RWPE1 (cell line): ENCODE measurements at regions not wholly inside any gene's neighbourhood (a gene's known extent, or its start where the extent isn't known, plus 50 kb on each side); places are given as distances from the start of the nearest gene placed in this dataset.

ENCODE experiments used
- CTCF ChIA-PET: fragments of 350-600 bp; sonication (Branson Sonifier 250); formaldehyde crosslinking; extraction: SDS; loops from one replicate; lab custom pipeline; 2021; lab: Yijun Ruan, JAX
- POLR2A ChIA-PET: fragments of 400-600 bp; formaldehyde crosslinking; extraction: SDS; loops from one replicate; lab custom pipeline; 2020; ENCODE audit warnings: antibody characterized with exemption; ENCODE audit not compliant: low non-redundant PET; lab: Yijun Ruan, JAX
- DNase-seq: peaks from one replicate; pipeline ENCODE4 v3.0.0; 2012; ENCODE audit warnings: low spot score
- H3K27ac ChIP-seq: fragments of 450-650 bp; 2 replicates; pipeline ENCODE4 v1.5.1; 2017
- CTCF ChIP-seq: fragments of 450-650 bp; conservative IDR thresholded peaks from 2 replicates; pipeline ENCODE4 v1.5.1; 2017; ENCODE audit warnings: low read depth, mild to moderate bottlenecking

- ChIA-PET CTCF (no interaction called here), POLR2A (no interaction called here)
- no peak overlapping the region for H3K27ac ChIP-seq
- no peak for TF ChIP-seq CTCF
- no peak for DNase-seq
Measured at GRCh38 chr2:126579868-126580267, 76.1 kb upstream of the GYPC start.

- ChIA-PET CTCF (no interaction called here), POLR2A (no interaction called here)
- H3K27ac ChIP-seq = no peak overlapping the region
- DNase-seq = no peak
- TF ChIP-seq CTCF = no peak
Measured at GRCh38 chr2:126586317-126586716, 69.6 kb upstream of the GYPC start.

GRCh38 chr2:126599062-126599461 lies 56.9 kb upstream of the GYPC start:
- CTCF ChIA-PET = no interaction called here

GRCh38 chr2:126600742-126601141 lies 55.2 kb upstream of the GYPC start:
- DNase-seq = no peak
- POLR2A ChIA-PET = no interaction called here
- TF ChIP-seq CTCF = no peak
- CTCF ChIA-PET = interaction anchor here (0.7 kb wide), 1 partner anchor 443 kb away, joined by 3 read pairs; no protein-coding TSS in a partner anchor
- no peak overlapping the region for H3K27ac ChIP-seq

More at GRCh38 chr2:126599062-126599461, 56.9 kb upstream of the GYPC start:
- POLR2A ChIA-PET = no interaction called here
- TF ChIP-seq CTCF = no peak
- no peak overlapping the region for H3K27ac ChIP-seq
- no peak for DNase-seq

GRCh38 chr2:126602334-126602733 lies 53.6 kb upstream of the GYPC start:
- ChIA-PET POLR2A (no interaction called here), CTCF (no interaction called here)
- DNase-seq = no peak
- H3K27ac ChIP-seq = no peak overlapping the region
- TF ChIP-seq CTCF = no peak
